ENCODE measurements at regions not wholly inside any gene's neighbourhood (a gene's known extent, or its start where the extent isn't known, plus 50 kb on each side); places are given as distances from the start of the nearest gene placed in this dataset.

GRCh38 chr2:41785251-41786022 lies 262.4 kb upstream of the PKDCC start:
- no peaks in the 10 kb centered on the region for H3K36me3 ChIP-seq
- peaks cover 5% of the 10 kb centered on the region for H3K27me3 ChIP-seq (ENCODE audit: low read depth)
- no peaks in the 10 kb centered on the region for H3K4me1 ChIP-seq
- TF ChIP-seq CTCF (IDR thresholded peaks at IDR 0.05; ENCODE audit: borderline replicate concordance), result no peak
- no peak overlapping the region for H3K4me3 ChIP-seq
- intact Hi-C loops (cut with micrococcal nuclease), result loop anchor here (10.0 kb wide), 1 partner anchor 371 kb away; no protein-coding TSS in a partner anchor
- no peak for DNase-seq
- H3K27ac ChIP-seq (replicated peaks), result no peak overlapping the region
- H3K9me3 ChIP-seq (replicated peaks), result no peaks in the 10 kb centered on the region

GRCh38 chr2:41791523-41791922 lies 256.3 kb upstream of the PKDCC start:
- TF ChIP-seq CTCF (IDR thresholded peaks at IDR 0.05; ENCODE audit: borderline replicate concordance), result no peak
- Histone ChIP-seq H3K9me3 (replicated peaks) (no peaks in the 10 kb centered on the region), H3K4me3 (no peak overlapping the region), H3K27me3 (ENCODE audit: low read depth) (peaks cover 10% of the 10 kb centered on the region), H3K27ac (replicated peaks) (no peak overlapping the region), H3K36me3 (no peaks in the 10 kb centered on the region), H3K4me1 (no peaks in the 10 kb centered on the region)
- peak; percentile 18 for DNase-seq
- intact Hi-C loops (cut with micrococcal nuclease), result no loop called here

GRCh38 chr2:41803361-41803760 lies 244.5 kb upstream of the PKDCC start:
- no peak for TF ChIP-seq CTCF (IDR thresholded peaks at IDR 0.05; ENCODE audit: borderline replicate concordance)
- no peak for DNase-seq
- H3K4me1 ChIP-seq, result no peaks in the 10 kb centered on the region
- no peaks in the 10 kb centered on the region for H3K27me3 ChIP-seq (ENCODE audit: low read depth)
- H3K36me3 ChIP-seq, result no peaks in the 10 kb centered on the region
- H3K9me3 ChIP-seq (replicated peaks), result peaks cover 24% of the 10 kb centered on the region
- no peak overlapping the region for H3K4me3 ChIP-seq
- no peak overlapping the region for H3K27ac ChIP-seq (replicated peaks)
- intact Hi-C loops (cut with micrococcal nuclease), result no loop called here

- H3K27me3 ChIP-seq (ENCODE audit: low read depth), result peaks cover 14% of the 10 kb centered on the region
- TF ChIP-seq CTCF (IDR thresholded peaks at IDR 0.05; ENCODE audit: borderline replicate concordance), result no peak
- peaks cover 9% of the 10 kb centered on the region for H3K9me3 ChIP-seq (replicated peaks)
- H3K4me3 ChIP-seq, result no peak overlapping the region
- H3K36me3 ChIP-seq, result no peaks in the 10 kb centered on the region
- no peaks in the 10 kb centered on the region for H3K4me1 ChIP-seq
- no peak for DNase-seq
- intact Hi-C loops (cut with micrococcal nuclease), result no loop called here
- no peak overlapping the region for H3K27ac ChIP-seq (replicated peaks)
Measured at GRCh38 chr2:41806286-41806685, 241.5 kb upstream of the PKDCC start.

GRCh38 chr2:41821167-41821566 lies 226.7 kb upstream of the PKDCC start:
- H3K4me3 ChIP-seq, result no peak overlapping the region
- no peaks in the 10 kb centered on the region for H3K4me1 ChIP-seq
- TF ChIP-seq CTCF (IDR thresholded peaks at IDR 0.05; ENCODE audit: borderline replicate concordance), result no peak
- no peak for DNase-seq
- peaks cover 27% of the 10 kb centered on the region for H3K9me3 ChIP-seq (replicated peaks)
- H3K27me3 ChIP-seq (ENCODE audit: low read depth), result peaks cover 12% of the 10 kb centered on the region
- intact Hi-C loops (cut with micrococcal nuclease), result no loop called here
- H3K27ac ChIP-seq (replicated peaks), result no peak overlapping the region
- H3K36me3 ChIP-seq, result no peaks in the 10 kb centered on the region

All from left ventricle myocardium inferior (tissue), 1 donor.